Spleen (tissue), 7 donors: ENCODE measurements at regions not wholly inside any gene's neighbourhood (a gene's known extent, or its start where the extent isn't known, plus 50 kb on each side); places are given as distances from the start of the nearest gene placed in this dataset.
"Not testable (repeated sequence)": the region's sequence is repeated elsewhere in the genome, so short reads cannot be mapped to it uniquely, and the experiment has no call there.

Experiments used
- POLR2AphosphoS5 ChIP-seq, 3 donors: sonication (generic); formaldehyde crosslinking; IDR thresholded peaks; one replicate each; pipeline ENCODE4 v1.5.1; 2017; ENCODE audit warnings: antibody characterized with exemption in 3 of 3
- TF ChIP-seq, protein P1 (sequence below), 11 experiments: fragments of 200-600 bp in 7 of 11; fragments of 450-650 bp in 4 of 11; sonication (generic) in 4 of 11; IDR thresholded peaks in 8 of 11; conservative IDR thresholded peaks in 3 of 11; 1 replicate in 7 of 11; 2 replicates in 4 of 11; pipeline versions ENCODE4 v1.4.0 to v1.8.0; 2016 to 2021; ENCODE audit warnings: antibody characterized with exemption in 11 of 11, inconsistent platforms in 4 of 11, mild to moderate bottlenecking in 1 of 11
- donor health status: DM: no; HTN: no; CAD: no; lungs with moderate emphysema.
- donor health status: DM: no; HTN: no; CAD: no.
- donor health status: DM: no; HTN: no; CAD: no.

DNA sequence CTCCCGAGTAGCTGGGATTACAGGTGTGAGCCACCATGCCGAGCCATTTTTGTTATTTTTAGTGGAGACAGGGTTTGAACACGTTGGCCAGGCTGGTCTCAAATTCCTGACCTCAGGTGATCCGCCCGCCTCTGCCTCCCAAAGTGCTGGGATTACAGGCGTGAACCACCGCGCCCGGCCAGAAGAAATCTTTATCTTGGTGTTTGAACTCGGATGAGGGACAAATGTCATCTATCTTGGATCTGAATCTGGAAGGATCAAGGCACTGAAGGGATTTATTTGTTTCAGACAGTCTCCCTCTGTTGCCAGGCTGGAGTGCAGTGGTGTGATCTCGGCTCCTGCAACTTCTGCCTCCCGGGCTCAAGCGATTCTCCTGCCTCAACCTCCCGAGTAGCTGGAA, 133.5 kb upstream of the ALDH3B2 start:
- TF ChIP-seq, protein P1, sequence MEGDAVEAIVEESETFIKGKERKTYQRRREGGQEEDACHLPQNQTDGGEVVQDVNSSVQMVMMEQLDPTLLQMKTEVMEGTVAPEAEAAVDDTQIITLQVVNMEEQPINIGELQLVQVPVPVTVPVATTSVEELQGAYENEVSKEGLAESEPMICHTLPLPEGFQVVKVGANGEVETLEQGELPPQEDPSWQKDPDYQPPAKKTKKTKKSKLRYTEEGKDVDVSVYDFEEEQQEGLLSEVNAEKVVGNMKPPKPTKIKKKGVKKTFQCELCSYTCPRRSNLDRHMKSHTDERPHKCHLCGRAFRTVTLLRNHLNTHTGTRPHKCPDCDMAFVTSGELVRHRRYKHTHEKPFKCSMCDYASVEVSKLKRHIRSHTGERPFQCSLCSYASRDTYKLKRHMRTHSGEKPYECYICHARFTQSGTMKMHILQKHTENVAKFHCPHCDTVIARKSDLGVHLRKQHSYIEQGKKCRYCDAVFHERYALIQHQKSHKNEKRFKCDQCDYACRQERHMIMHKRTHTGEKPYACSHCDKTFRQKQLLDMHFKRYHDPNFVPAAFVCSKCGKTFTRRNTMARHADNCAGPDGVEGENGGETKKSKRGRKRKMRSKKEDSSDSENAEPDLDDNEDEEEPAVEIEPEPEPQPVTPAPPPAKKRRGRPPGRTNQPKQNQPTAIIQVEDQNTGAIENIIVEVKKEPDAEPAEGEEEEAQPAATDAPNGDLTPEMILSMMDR (IDR thresholded peaks at IDR 0.05 in 8 of 11, conservative IDR thresholded peaks at IDR 0.05 in 3 of 11) = not testable (repeated sequence)
- not testable (repeated sequence) for TF ChIP-seq POLR2AphosphoS5 (IDR thresholded peaks at IDR 0.05)
